Superior temporal gyrus (tissue), 1 donor: ENCODE measurements at regions not wholly inside any gene's neighbourhood (a gene's known extent, or its start where the extent isn't known, plus 50 kb on each side); places are given as distances from the start of the nearest gene placed in this dataset.

Experiments
- DNase-seq: peaks from one replicate; pipeline ENCODE4 v3.0.0-alpha.2; 2016; ENCODE audit errors: extremely low spot score

DNA sequence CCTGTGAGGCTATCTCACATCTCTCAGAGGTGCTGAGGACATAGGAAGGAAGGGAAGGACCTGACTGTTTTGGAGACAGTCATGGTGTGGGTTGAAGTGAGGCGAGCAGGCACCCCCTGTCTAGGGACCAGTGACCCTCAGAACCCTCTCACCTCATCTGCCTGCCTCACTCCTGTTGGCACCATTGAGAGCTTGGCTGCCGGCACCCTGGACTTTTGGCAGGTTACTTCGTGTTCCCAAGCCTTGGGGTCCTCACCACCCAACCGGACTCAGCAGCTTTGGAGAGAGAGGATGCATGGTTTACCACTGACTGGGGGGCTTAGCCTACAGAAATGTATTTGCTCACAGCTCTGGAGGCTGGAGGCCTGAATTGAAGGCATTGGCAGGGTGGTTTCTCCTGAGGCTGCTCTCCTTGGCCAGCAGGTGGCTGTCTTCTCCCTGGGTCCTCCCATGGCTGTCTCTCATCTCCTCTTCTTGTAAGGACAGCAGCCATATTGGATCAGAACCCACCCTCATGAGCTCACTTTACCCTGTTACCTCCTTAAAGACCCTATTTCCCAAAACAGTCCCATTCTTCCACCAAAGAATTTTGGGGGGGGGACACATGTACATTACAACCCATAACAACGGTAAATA is 142.0 kb downstream of the TSN start:
- no peak for DNase-seq

DNA sequence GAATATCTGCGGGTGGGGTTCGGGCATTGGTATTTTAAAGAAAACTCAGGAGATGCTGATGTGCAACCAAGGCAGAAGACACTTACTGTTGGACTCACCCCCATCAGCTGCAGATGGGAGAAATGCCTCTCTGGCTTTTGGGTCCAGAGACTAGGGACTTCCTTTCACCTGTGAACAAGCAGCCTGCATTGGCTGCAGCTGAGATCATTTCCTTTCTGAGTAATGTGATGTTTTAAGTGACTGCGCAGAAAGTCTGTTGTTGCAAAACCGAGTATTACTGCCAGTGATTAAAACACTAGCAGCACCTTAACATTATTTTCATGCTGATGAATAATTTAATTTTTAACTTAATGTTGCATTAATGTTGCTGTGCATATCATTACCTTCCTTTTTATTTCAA is 143.0 kb downstream of the TSN start:
- no peak for DNase-seq

- no peak for DNase-seq
Observed at GRCh38 chr2:121900391-121900790, 144.9 kb downstream of the TSN start.

GRCh38 chr2:121902171-121902591 is 146.7 kb downstream of the TSN start:
- DNase-seq: no peak

DNA sequence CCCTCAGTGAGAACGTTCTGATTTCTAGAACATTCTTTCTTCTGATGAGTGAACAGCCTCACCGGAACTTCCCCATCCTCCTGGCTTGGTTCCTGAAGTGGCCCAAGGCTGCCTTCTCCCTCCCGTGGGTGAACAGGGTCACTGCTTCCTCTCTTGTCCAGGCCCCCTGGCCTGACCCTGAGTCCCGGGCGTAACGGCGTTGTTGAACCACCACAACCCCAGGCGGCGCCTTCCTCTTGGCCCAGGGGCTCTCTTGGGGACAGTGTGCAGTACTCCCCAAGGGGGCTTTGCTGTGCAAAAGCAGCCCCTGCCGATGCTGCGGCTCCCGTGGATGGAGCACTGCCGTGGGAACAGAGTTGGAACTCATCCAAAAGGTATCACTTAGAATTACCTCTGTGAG is 147.2 kb downstream of the TSN start:
- DNase-seq: no peak

- DNase-seq: no peak
Observed at GRCh38 chr2:121903037-121903689, 147.7 kb downstream of the TSN start.

GRCh38 chr2:121904656-121905055 is 149.2 kb downstream of the TSN start:
- DNase-seq: no peak

DNA sequence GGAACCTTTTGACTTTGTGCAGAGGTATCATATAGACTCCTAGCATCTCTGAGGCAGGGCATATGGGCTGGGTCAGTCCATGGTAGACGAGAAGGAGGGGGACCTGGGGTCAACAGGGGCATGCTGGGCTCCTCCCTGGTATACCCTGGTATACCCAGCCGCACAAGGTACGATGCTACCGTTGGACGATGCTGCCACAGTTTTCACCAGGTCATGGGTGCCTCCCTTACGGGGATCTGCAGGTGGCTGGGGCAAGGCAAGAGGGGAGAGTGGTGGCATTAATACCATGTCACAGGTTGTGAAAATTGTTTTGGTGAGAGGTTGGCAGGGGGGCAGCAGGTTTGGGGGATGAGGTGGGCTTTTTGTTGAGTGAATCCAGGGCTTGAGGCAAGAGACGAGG is 149.8 kb downstream of the TSN start:
- no peak for DNase-seq

- no peak for DNase-seq
Observed at GRCh38 chr2:121906170-121906569, 150.7 kb downstream of the TSN start.

DNA sequence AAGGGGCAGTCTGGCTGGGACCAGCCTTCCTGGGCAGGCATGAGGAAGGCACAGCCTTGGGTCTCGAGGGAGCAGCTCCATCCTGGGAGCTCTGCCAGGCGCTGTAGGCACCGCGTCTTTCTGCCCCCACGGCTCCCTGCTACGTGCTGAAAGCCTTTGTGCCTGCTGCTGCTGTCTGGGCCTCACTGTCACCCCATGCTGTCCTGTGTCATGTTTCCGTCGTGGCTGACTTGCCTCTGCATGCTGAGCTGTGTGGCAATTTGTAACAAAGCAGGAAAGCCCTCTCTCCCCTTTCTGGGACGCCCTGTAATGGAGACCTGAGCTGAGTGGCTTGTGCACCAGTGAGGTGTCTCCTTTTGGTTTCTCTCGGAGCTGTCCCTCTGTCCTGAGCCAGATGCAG is 152.5 kb downstream of the TSN start:
- no peak for DNase-seq

GRCh38 chr2:121910139-121910538 is 154.7 kb downstream of the TSN start:
- DNase-seq: no peak

- no peak for DNase-seq
Observed at GRCh38 chr2:121911036-121911435, 155.6 kb downstream of the TSN start.

DNA sequence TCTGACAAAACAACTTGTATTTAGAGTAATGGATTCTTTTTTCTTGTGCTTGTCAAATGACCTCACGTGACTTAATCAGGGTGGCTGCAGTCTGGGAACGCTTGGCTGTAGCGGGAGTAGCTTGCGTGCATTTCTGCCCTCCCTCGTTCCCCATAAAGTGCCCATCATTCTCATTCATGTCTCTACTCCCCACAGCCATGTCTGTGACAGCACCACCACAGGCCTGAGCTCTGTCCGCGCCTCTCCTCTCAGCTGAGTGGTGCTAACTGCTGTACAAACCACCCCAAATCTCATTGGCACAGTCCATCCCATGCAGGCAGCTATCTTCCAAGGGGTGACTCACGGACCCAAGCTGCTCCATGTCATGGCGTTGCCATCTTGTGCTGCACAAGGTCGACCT is 161.7 kb downstream of the TSN start:
- no peak for DNase-seq

DNA sequence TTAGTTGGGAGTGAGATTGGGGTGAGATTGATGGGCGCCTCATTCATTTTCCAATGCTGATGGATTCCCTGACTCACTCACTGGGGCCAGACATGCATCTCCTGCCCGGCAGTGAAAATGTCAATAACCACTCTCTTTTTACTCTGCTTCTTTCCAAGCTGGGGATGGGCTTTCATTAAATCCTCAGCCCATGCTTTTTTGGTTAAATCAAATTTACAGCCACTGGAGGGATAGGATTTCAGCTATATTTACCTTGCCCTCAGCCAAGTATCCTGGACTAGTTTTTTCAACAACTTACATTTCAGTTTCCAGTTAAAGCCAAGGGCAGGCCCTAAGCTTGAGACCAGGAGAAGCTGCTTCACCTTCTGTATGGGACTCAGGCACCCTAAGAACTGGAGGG is 162.8 kb downstream of the TSN start:
- no peak for DNase-seq

- DNase-seq: no peak
Observed at GRCh38 chr2:121919803-121920202, 164.4 kb downstream of the TSN start.

DNA sequence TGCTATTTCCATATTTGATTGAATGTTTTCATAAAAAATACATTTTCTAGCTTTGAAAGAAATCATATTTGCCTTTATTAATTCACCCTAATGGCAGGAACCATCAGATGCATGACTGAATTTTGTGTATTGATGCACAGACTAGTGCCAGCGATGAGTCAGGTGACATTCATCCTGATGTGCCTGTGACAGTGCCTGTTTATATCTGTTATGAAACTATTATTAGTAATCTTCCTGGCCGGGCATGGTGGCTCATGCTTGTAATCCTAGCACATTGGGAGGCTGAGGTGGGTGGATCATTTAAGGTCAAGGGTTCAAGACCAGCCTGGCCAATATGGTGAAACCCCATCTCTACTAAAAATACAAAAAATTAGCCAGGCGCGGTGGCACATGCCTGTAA is 170.0 kb downstream of the TSN start:
- DNase-seq: no peak

DNA sequence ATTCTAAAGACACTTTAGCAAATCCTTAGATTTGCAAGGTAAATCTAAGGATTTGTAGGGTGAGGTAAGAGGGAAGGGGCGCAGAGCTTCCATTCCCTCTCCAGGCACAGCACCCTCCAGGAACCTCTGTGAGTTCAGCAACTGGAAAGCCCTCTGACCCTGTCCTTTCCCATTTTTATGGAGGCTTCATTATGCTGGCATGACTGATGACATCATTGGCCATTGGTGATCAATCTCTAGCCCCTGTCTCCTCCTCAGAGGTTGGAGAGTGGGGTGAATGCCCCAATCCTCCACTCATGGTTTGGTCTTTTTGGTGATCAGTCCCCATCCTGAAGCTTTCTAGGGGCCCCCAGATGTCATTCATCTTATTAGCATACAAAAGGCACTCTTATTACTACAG is 187.8 kb downstream of the TSN start:
- DNase-seq: no peak

DNA sequence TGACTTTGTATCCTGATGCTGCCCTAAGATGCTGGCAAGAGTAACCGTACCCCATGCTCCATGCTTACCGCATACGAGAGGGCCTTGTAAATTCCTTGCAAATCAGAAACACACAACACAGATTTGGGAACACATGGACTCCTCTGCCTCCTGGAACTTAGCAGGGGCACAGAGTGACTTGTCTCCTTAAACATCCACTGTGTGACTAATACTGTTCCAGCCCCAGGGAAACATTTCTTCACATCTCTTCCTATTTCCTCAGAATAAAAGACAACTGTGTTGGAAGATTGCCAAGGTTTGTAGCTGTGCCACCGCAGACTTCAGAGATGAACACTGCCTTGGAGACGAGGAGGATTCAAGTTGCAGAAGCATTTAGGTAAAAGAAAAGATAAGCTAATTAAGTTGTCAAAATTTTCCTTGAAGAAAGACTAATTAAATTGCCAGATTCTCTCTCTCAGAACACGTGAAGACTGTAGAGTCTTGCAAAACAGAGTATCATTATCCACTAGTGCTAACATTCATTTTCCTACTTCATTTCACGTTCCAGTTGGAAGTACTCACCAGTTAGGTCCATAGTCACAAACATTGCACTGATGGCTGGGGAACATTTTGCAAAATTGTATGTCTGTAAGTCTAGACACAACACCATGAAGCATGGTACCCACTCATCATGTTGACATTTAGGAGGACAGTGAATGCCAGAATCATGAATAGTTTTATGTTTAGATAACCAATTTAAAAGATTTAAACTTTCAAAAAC is 188.8 kb downstream of the TSN start:
- peak; percentile 53 for DNase-seq

GRCh38 chr2:121947674-121948073 is 192.2 kb downstream of the TSN start:
- no peak for DNase-seq

DNA sequence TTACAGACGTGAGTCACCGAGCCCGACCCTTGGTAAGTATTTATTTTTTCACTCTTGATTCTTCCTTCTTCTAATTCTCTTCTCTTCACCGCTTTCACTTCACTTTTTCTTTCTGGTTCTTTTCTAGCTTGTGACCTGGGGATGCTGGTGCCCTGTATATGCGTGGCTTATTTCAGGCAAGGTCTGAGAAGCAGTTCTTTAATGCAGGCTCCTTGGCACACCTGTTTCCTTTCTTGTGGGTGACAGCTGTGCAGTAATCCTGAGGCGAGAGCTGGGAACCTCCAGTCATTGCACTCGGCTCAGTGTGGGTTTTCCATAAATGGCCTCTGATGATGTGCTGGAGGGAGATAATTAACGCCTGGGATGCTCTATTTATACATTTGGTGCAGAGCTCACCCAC is 193.8 kb downstream of the TSN start:
- no peak for DNase-seq

DNA sequence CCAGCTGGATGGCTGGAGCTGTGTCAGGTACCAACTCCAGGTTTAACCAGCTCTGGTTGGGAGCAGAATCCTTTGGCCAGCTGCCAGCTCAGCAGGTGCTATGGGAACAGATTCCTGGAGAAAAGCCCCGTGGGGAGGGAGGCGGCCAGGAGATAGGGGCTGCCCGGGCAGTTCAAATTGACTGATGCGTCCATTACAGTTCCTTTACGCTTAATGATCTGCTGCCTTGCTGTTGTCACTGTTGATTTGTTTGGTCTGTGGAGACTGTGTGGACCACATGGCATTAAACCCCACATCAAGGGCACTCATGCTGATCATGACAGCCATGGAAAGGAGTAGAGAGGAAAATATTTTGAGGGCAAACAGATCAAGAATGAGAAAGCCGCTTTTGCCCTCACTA is 200.0 kb downstream of the TSN start:
- no peak for DNase-seq

DNA sequence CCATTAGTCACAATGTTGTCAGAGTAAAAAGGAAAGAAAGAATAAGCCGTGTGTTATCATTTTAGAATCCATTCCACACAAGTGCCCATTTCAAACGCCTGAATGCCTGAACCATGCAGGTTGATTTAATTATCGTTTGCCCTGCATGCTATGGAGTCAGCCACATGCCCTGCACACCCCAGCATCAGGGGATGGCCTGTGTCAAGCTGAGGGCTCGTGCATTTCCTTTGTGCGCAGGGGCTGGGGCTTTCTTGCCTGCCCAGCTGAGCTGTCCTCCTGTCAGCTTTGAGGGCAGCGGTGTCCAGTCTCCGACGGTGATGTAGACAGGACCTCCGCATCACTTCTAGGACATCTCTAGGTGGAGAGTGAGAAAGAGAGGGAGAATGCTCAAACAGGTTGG is 200.4 kb downstream of the TSN start:
- no peak for DNase-seq

DNA sequence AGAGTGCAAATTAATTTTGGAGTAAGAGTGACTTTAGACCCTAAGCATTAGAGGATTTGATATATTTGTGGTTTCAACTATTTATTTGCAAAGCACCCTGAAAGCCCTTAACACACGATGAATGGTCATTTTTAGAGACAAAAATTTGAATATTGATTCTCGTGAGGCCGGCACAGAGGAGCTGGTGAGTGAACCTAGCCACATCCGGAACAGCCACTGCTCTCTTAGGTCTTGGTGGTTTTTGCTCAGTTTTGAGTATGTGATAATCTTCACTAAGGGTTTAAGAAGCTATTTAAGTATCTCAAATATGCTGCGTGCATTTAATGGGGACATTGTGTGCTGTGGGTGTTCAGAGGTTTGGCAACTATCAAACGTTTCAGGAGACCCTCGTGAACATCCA is 204.8 kb downstream of the TSN start:
- no peak for DNase-seq
